CD14-positive monocyte (primary cell): ENCODE measurements at regions not wholly inside any gene's neighbourhood (a gene's known extent, or its start where the extent isn't known, plus 50 kb on each side); places are given as distances from the start of the nearest gene placed in this dataset.

ENCODE experiments used
- DNase-seq, 3 donors: peaks; one replicate each; pipeline ENCODE4 v3.0.0-alpha.2; 2011 to 2022
- H2AFZ ChIP-seq: 2 replicates; pipeline ENCODE4 v1.6.0; 2012; ENCODE audit warnings: mild to moderate bottlenecking, low read depth, low read length, inconsistent platforms; ENCODE audit not compliant: insufficient read depth, poor library complexity, severe bottlenecking
- H3K27ac ChIP-seq, 2 donors: 1 replicate in 1 of 2; 2 replicates in 1 of 2; pipeline ENCODE4 v1.5.1; 2012 to 2013; ENCODE audit warnings: low read length in 2 of 2, control low read depth in 1 of 2, inconsistent platforms in 1 of 2, low read depth in 1 of 2, mild to moderate bottlenecking in 1 of 2
- H3K27me3 ChIP-seq, 2 donors: one replicate each; pipeline versions ENCODE4 v1.6.0 to v1.6.1; 2011 to 2013; ENCODE audit warnings: low read length in 2 of 2; ENCODE audit not compliant: control insufficient read depth in 2 of 2, insufficient read depth in 2 of 2
- H3K36me3 ChIP-seq, 2 donors: replicated peaks in 1 of 2; 1 replicate in 1 of 2; 2 replicates in 1 of 2; pipeline versions ENCODE4 v1.5.1 to v1.6.1; 2012 to 2013; ENCODE audit warnings: low read length in 2 of 2, control low read depth in 1 of 2, inconsistent platforms in 1 of 2, mild to moderate bottlenecking in 1 of 2; ENCODE audit not compliant: insufficient read depth in 2 of 2, control insufficient read depth in 1 of 2
- H3K4me1 ChIP-seq, 2 donors: 1 replicate in 1 of 2; 2 replicates in 1 of 2; pipeline versions ENCODE4 v1.5.1 to v1.6.1; 2012 to 2013; ENCODE audit warnings: low read length in 2 of 2, control low read depth in 1 of 2, inconsistent platforms in 1 of 2, mild to moderate bottlenecking in 1 of 2, moderate library complexity in 1 of 2; ENCODE audit not compliant: insufficient read depth in 2 of 2, control insufficient read depth in 1 of 2
- H3K4me2 ChIP-seq: replicated peaks from 2 replicates; pipeline ENCODE3; 2012; ENCODE audit warnings: low read length, moderate library complexity, mild to moderate bottlenecking; ENCODE audit not compliant: poor library complexity, severe bottlenecking; ENCODE audit errors: extremely low read depth
- H3K4me3 ChIP-seq, 3 experiments: fragments of 200-600 bp in 1 of 3; sonication (generic) in 1 of 3; replicated peaks in 1 of 3; 1 replicate in 2 of 3; 2 replicates in 1 of 3; pipeline ENCODE4 v1.5.1; 2011 to 2013; ENCODE audit warnings: low read length in 3 of 3, mild to moderate bottlenecking in 3 of 3, control low read depth in 2 of 3, low read depth in 2 of 3, inconsistent platforms in 1 of 3, moderate library complexity in 1 of 3
- H3K79me2 ChIP-seq: 2 replicates; pipeline ENCODE4 v1.6.0; 2012; ENCODE audit warnings: mild to moderate bottlenecking, control low read depth, inconsistent platforms, low read length, moderate library complexity; ENCODE audit not compliant: insufficient read depth
- H3K9ac ChIP-seq: 2 replicates; pipeline ENCODE4 v1.6.0; 2017; ENCODE audit warnings: low read length, mild to moderate bottlenecking; ENCODE audit not compliant: insufficient read depth, poor library complexity, severe bottlenecking
- H3K9me3 ChIP-seq, 2 donors: replicated peaks in 1 of 2; 1 replicate in 1 of 2; 2 replicates in 1 of 2; pipeline versions ENCODE4 v1.5.1 to v1.6.1; 2012 to 2013; ENCODE audit warnings: low read length in 2 of 2, control low read depth in 1 of 2; ENCODE audit not compliant: control insufficient read depth in 1 of 2, insufficient read depth in 1 of 2
- H4K20me1 ChIP-seq: 2 replicates; pipeline ENCODE4 v1.6.0; 2012; ENCODE audit warnings: mild to moderate bottlenecking, low read length, control low read depth, moderate library complexity; ENCODE audit not compliant: insufficient read depth
- H3K27ac Mint-ChIP-seq, 7 donors: one replicate each; pipeline ENCODE4 v1.8.0; 2020; ENCODE audit warnings: mild to moderate bottlenecking in 7 of 7, mixed read lengths in 7 of 7, moderate library complexity in 6 of 7, inconsistent platforms in 2 of 7
- H3K27me3 Mint-ChIP-seq, 3 donors: one replicate each; pipeline ENCODE4 v1.8.0; 2021 to 2022; ENCODE audit warnings: low read depth in 3 of 3, mild to moderate bottlenecking in 3 of 3, mixed read lengths in 3 of 3, moderate library complexity in 3 of 3, inconsistent platforms in 1 of 3
- H3K36me3 Mint-ChIP-seq, 2 donors: one replicate each; pipeline ENCODE4 v1.8.0; 2020; ENCODE audit warnings: mixed read lengths in 2 of 2, inconsistent platforms in 1 of 2, mild to moderate bottlenecking in 1 of 2
- H3K4me1 Mint-ChIP-seq: one replicate; pipeline ENCODE4 v1.8.0; 2020; ENCODE audit warnings: mild to moderate bottlenecking, mixed read lengths
- H3K4me3 Mint-ChIP-seq, 2 donors: one replicate each; pipeline ENCODE4 v1.8.0; 2020; ENCODE audit warnings: mild to moderate bottlenecking in 2 of 2, mixed read lengths in 2 of 2, moderate library complexity in 1 of 2
- H3K9me3 Mint-ChIP-seq, 7 donors: one replicate each; pipeline ENCODE4 v1.8.0; 2020 to 2022; ENCODE audit warnings: mixed read lengths in 7 of 7, mild to moderate bottlenecking in 6 of 7, moderate library complexity in 6 of 7, inconsistent platforms in 2 of 7
- WGBS: methylation state at CpG from one replicate; pipeline ENCODE4 v1.1.5; 2013; ENCODE audit warnings: missing lambda C conversion rate; ENCODE audit not compliant: insufficient coverage; 5-methylcytosine and 5-hydroxymethylcytosine counted together
- intact Hi-C, 2 donors: fragments of 100-400 bp; cut with micrococcal nuclease; formaldehyde crosslinking; loops; one replicate each; pipeline versions ENCODE4 v1.15.0 to v1.15.1; 2023
- TF ChIP-seq, protein P1 (sequence below): fragments of 200-600 bp; IDR thresholded peaks from one replicate; pipeline ENCODE4 v1.8.0; 2022; ENCODE audit warnings: antibody characterized with exemption, mild to moderate bottlenecking

GRCh38 chr6:12613811-12614210 is 102.8 kb upstream of the PHACTR1 start:
- H3K4me1 Mint-ChIP-seq = peaks cover 4% of the 10 kb centered on the region
- TF ChIP-seq, protein P1, sequence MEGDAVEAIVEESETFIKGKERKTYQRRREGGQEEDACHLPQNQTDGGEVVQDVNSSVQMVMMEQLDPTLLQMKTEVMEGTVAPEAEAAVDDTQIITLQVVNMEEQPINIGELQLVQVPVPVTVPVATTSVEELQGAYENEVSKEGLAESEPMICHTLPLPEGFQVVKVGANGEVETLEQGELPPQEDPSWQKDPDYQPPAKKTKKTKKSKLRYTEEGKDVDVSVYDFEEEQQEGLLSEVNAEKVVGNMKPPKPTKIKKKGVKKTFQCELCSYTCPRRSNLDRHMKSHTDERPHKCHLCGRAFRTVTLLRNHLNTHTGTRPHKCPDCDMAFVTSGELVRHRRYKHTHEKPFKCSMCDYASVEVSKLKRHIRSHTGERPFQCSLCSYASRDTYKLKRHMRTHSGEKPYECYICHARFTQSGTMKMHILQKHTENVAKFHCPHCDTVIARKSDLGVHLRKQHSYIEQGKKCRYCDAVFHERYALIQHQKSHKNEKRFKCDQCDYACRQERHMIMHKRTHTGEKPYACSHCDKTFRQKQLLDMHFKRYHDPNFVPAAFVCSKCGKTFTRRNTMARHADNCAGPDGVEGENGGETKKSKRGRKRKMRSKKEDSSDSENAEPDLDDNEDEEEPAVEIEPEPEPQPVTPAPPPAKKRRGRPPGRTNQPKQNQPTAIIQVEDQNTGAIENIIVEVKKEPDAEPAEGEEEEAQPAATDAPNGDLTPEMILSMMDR = no peak

DNA sequence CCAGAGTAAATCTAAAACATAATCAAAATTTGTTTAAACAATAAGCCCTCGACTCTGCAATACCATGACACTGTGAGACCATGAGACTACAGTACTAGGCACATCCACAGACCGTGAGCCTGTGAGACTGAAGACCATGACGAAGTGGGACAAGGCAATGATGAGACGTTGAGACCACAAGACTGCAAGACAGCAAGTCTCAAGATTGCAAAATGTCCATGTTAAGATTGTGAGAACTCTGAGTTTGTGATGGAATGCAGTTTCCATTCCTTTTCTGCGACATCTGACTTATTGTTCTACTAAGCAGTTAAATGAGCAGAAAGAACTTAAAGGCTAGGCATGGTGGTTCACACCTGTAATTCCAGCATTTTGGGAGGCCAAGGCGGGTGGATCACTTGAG is 102.1 kb upstream of the PHACTR1 start:
- Histone ChIP-seq H3K4me1 (no peaks in the 10 kb centered on the region), H3K4me2 (no peak overlapping the region), H3K4me3 (no peak overlapping the region), H3K27me3 (no peaks in the 10 kb centered on the region), H3K36me3 (no peaks in the 10 kb centered on the region), H3K79me2 (no peaks in the 10 kb centered on the region), H3K9ac (no peak overlapping the region), H3K9me3 (no peaks in the 10 kb centered on the region), H4K20me1 (no peaks in the 10 kb centered on the region), H2AFZ (no peak overlapping the region), H3K27ac (no peak overlapping the region)
- intact Hi-C loops = no loop called here
- no peaks in the 10 kb centered on the region for H3K4me1 Mint-ChIP-seq
- no peaks in the 10 kb centered on the region for H3K9me3 Mint-ChIP-seq
- DNase-seq = no peak
- no peak overlapping the region for H3K4me3 Mint-ChIP-seq
- no peak overlapping the region for H3K27ac Mint-ChIP-seq
- WGBS = 36% methylated on average over 2 of the region's 6 CpGs
- peaks cover 0 to 4% (median 0%) of the 10 kb centered on the region in 3 donors for H3K27me3 Mint-ChIP-seq
- TF ChIP-seq, protein P1 = no peak
- no peaks in the 10 kb centered on the region for H3K36me3 Mint-ChIP-seq

More at GRCh38 chr6:12613811-12614210, 102.8 kb upstream of the PHACTR1 start:
- Histone ChIP-seq H3K27me3 (no peaks in the 10 kb centered on the region), H3K4me1 (peaks cover 2 to 4% of the 10 kb centered on the region in 2 donors), H2AFZ (no peak overlapping the region), H3K4me2 (no peak overlapping the region), H3K79me2 (no peaks in the 10 kb centered on the region), H3K27ac (no peak overlapping the region), H4K20me1 (no peaks in the 10 kb centered on the region), H3K9me3 (no peaks in the 10 kb centered on the region), H3K36me3 (no peaks in the 10 kb centered on the region), H3K9ac (no peak overlapping the region), H3K4me3 (no peak overlapping the region)
- Mint-ChIP-seq H3K27me3 (peaks cover 0 to 4% (median 0%) of the 10 kb centered on the region in 3 donors), H3K9me3 (no peaks in the 10 kb centered on the region), H3K36me3 (no peaks in the 10 kb centered on the region), H3K27ac (no peak overlapping the region), H3K4me3 (no peak overlapping the region)
- intact Hi-C loops = no loop called here
- WGBS = no CpG with 5 or more reads among the region's 8 CpGs
- no peak for DNase-seq
